IPS DF 4.7 (cell line): ENCODE measurements at regions not wholly inside any gene's neighbourhood (a gene's known extent, or its start where the extent isn't known, plus 50 kb on each side); places are given as distances from the start of the nearest gene placed in this dataset.

Source experiments
- DNase-seq: peaks from one replicate; pipeline ENCODE4 v3.0.0-alpha.2; 2013; ENCODE audit warnings: low spot score; ENCODE audit errors: extremely low read depth

GRCh38 chr13:29931696-29932095 lies 81.3 kb upstream of the UBL3 start:
- no peak for DNase-seq

GRCh38 chr13:29929062-29929847 lies 78.8 kb upstream of the UBL3 start:
- no peak for DNase-seq

GRCh38 chr13:29926098-29926476 lies 75.7 kb upstream of the UBL3 start:
- DNase-seq = no peak

- no peak for DNase-seq
Measured at GRCh38 chr13:29925457-29926097, 75.2 kb upstream of the UBL3 start.

GRCh38 chr13:29924482-29925350 lies 74.3 kb upstream of the UBL3 start:
- no peak for DNase-seq

GRCh38 chr13:29923554-29924481 lies 73.4 kb upstream of the UBL3 start:
- DNase-seq = peak; percentile 44

- DNase-seq = no peak
Measured at GRCh38 chr13:29922896-29923295, 72.5 kb upstream of the UBL3 start.

GRCh38 chr13:29922281-29922821 lies 71.9 kb upstream of the UBL3 start:
- DNase-seq = no peak

GRCh38 chr13:29921542-29921941 lies 71.1 kb upstream of the UBL3 start:
- no peak for DNase-seq

GRCh38 chr13:29920025-29920643 lies 69.7 kb upstream of the UBL3 start:
- DNase-seq = no peak

GRCh38 chr13:29918845-29919244 lies 68.4 kb upstream of the UBL3 start:
- no peak for DNase-seq

GRCh38 chr13:29917650-29918049 lies 67.2 kb upstream of the UBL3 start:
- no peak for DNase-seq

- no peak for DNase-seq
Measured at GRCh38 chr13:29914581-29914980, 64.2 kb upstream of the UBL3 start.

- DNase-seq = no peak
Measured at GRCh38 chr13:29911781-29912418, 61.5 kb upstream of the UBL3 start.

GRCh38 chr13:29909975-29910674 lies 59.7 kb upstream of the UBL3 start:
- no peak for DNase-seq

- no peak for DNase-seq
Measured at GRCh38 chr13:29909081-29909730, 58.8 kb upstream of the UBL3 start.

- no peak for DNase-seq
Measured at GRCh38 chr13:29908416-29909080, 58.1 kb upstream of the UBL3 start.

GRCh38 chr13:29907670-29908069 lies 57.3 kb upstream of the UBL3 start:
- no peak for DNase-seq
